Activated naive CD8-positive, alpha-beta T cell treated with anti-CD3 and anti-CD28 coated beads for 36 hours (primary cell): ENCODE measurements at regions not wholly inside any gene's neighbourhood (a gene's known extent, or its start where the extent isn't known, plus 50 kb on each side); places are given as distances from the start of the nearest gene placed in this dataset.
"Not testable (repeated sequence)": the region's sequence is repeated elsewhere in the genome, so short reads cannot be mapped to it uniquely, and the experiment has no call there.

Source experiments
- DNase-seq: peaks from one replicate; pipeline ENCODE4 v3.0.0; 2021
- H3K27ac Mint-ChIP-seq: one replicate; pipeline ENCODE4 v1.8.0; 2022; ENCODE audit warnings: mild to moderate bottlenecking, moderate library complexity, mixed read lengths
- H3K27me3 Mint-ChIP-seq: one replicate; pipeline ENCODE4 v1.8.0; 2022; ENCODE audit warnings: mild to moderate bottlenecking, mixed read lengths
- H3K36me3 Mint-ChIP-seq: one replicate; pipeline ENCODE4 v1.8.0; 2021; ENCODE audit warnings: mild to moderate bottlenecking, mixed read lengths
- H3K4me1 Mint-ChIP-seq: one replicate; pipeline ENCODE4 v1.8.0; 2021; ENCODE audit warnings: mixed read lengths
- H3K4me3 Mint-ChIP-seq: one replicate; pipeline ENCODE4 v1.8.0; 2022; ENCODE audit warnings: mild to moderate bottlenecking, moderate library complexity, mixed read lengths
- H3K9me3 Mint-ChIP-seq: one replicate; pipeline ENCODE4 v1.8.0; 2022; ENCODE audit warnings: mixed read lengths

DNA sequence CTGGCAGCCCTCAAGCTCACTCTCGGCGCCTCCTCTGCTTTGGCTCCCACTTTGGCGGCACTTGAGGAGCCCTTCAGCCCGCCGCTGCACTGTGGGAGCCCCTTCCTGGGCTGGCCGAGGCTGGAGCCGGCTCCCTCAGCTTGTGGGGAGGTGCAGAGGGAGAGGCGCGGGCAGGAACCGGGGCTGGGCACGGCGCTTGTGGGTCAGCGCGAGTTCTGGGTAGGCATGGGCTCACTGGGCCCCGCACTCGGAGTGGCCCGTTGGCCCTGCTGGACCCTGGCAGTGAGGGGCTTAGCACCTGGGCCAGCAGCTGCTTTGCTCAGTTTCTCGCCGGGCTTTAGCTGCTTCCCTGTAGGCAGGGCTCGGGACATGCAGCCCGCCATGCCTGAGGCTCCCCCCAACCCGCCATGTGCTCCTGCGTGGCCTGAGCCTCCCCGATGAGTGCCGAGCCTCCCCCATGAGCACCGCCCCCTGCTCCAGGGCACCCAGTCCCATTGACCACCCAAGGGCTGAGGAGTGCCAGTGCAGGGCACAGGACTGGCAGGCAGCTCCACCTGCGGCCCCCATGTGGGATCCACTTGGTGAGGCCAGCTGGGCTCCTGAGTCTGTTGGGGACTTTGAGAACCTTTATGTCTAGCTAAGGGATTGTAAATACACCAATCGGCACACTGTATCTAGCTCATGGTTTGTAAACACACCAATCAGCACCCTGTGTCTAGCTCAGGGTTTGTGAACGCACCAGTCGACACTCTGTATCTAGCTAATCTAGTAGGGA is 101.5 kb upstream of the DRD5 start:
- H3K9me3 Mint-ChIP-seq: no peaks in the 10 kb centered on the region
- DNase-seq: no peak
- H3K27ac Mint-ChIP-seq: no peak overlapping the region
- H3K4me1 Mint-ChIP-seq: no peaks in the 10 kb centered on the region
- no peak overlapping the region for H3K4me3 Mint-ChIP-seq
- H3K27me3 Mint-ChIP-seq: no peaks in the 10 kb centered on the region
- H3K36me3 Mint-ChIP-seq: no peaks in the 10 kb centered on the region

DNA sequence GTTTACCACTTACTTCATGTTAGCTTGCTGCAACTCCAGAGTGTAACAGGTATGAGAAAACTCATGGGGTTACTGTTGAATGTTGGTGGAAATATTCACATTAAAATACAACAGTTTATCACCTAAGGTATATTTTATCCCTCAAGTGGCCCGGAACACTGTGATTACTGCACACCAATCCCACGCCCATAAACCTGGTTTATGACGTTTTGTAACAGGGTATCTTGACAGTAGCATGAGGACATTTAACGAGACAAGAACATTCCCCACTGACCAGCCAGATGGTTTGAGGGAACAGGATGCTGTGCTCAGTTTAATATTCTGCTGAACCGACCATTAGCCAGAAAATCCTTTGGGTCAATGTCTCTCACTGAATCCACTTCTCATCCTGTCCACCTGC is 98.3 kb upstream of the DRD5 start:
- not testable (repeated sequence) for H3K4me1 Mint-ChIP-seq, H3K27ac Mint-ChIP-seq, H3K9me3 Mint-ChIP-seq, H3K36me3 Mint-ChIP-seq, H3K27me3 Mint-ChIP-seq, DNase-seq, H3K4me3 Mint-ChIP-seq

DNA sequence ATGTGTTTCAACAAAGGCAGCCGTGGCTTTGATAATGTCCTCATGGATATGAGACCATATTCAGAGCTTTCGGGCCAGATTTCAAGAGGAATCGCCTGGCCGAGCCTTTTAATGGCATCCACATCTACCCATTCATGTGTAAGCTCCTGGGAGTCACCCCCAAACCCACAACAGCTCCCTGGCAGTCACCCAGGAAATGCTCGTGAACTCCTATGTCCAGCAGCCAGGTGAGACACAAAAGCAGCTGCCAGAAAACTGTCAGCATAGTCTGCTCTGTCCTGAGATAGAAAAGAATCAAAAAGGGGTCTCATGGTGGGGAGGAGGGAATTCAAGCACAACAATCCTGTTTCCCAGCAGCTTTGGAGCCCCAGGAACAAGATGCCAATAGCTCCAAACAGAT is 96.4 kb upstream of the DRD5 start:
- H3K27me3 Mint-ChIP-seq, H3K36me3 Mint-ChIP-seq, H3K27ac Mint-ChIP-seq: not testable (repeated sequence)

DNA sequence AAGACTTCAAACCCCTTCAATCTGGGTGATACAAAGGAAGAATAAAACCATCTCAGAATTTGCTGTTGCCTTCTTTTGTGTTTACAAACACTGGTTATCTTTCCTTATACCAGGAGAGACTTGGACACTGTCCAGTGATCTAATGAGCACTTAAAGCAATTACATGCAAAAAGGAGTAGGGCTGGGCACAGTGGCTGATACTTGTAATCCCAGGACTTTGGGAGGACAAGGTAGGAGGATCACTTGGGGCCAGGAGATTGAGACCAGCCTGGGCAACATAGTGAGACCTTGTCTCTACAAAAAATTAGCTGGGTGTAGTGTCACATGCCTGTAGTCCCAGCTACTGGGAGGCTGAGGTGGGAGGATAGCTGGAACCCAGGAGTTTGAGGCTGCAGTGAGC is 95.7 kb upstream of the DRD5 start:
- no peaks in the 10 kb centered on the region for H3K27me3 Mint-ChIP-seq
- no peak for DNase-seq
- no peak overlapping the region for H3K4me3 Mint-ChIP-seq
- H3K9me3 Mint-ChIP-seq: no peaks in the 10 kb centered on the region
- H3K27ac Mint-ChIP-seq: no peak overlapping the region
- no peaks in the 10 kb centered on the region for H3K36me3 Mint-ChIP-seq
- no peaks in the 10 kb centered on the region for H3K4me1 Mint-ChIP-seq

More for the DNA sequence above, 96.4 kb upstream of the DRD5 start:
- not testable (repeated sequence) for H3K9me3 Mint-ChIP-seq, H3K4me1 Mint-ChIP-seq, H3K4me3 Mint-ChIP-seq, DNase-seq

DNA sequence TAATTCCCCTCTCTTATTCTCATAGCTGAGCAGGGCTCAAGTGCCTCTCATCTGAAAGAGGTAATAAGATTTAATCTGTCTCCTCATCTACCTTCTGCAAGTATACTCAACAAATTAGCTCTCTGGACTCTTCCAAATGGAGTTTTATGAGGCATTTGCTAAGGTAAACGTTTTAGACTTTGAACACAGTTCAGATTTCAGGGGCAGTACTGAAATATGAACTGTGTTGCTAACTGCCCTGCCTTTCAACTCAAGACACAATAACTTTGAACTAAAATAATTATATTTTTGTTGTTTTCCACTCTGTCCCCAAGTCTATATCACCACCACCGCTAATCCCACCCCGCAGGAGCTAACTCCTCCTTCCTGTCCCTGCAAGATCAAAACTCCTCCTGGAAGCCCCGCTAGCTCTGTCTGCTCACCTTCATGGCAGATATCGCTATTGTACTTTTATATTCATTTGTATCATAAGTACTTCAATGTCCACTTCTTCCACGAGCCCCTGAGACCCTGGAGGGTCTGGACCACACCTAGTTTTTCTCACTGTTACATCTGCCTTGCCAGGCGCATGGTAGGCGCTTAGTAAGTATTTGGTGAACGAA is 90.7 kb upstream of the DRD5 start:
- H3K9me3 Mint-ChIP-seq, H3K27ac Mint-ChIP-seq: not testable (repeated sequence)

DNA sequence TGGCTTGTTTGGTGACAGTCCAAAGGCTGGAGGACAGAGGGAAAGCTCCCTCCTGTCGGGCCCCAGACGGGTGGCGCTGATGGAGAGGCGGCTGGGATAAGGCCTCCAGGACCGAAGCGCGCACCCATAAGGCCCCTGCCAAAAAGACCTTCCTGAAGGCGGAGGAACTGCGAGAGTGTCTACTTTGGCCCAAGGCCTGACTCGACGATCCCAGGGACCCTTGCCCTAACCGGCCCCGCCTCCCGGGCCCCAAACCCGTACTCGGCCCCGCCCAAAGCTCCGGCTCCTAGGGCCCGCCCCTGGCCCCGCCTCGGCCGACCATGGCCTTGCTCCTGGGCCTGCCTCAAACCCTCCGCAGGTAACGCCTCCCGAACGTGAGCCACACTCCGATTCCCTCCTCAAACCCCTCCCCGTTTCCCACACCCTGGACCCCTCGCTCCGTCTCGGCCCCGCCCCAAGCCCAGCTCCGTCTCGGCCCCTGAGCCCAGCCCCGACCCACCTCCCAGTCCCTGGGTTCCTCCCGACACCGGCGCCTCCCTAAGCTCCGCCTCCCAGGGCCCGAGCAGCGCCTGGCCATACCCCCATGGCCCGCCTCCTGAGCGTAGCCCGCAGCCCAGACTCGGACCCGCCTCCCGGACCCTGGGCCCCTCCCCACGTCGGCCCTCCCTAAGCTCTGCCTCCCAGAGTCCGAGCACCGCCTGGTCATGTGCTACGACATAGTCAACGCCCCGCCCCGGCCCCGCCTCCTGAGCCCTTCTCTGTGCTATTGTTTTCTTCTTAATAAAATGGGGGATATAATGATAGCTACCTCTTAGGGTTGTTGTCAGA is 90.0 kb upstream of the DRD5 start:
- H3K27me3 Mint-ChIP-seq: no peaks in the 10 kb centered on the region
- no peaks in the 10 kb centered on the region for H3K36me3 Mint-ChIP-seq
- H3K27ac Mint-ChIP-seq: peak overlapping the region; percentile 80
- peak; percentile 91 for DNase-seq
- H3K9me3 Mint-ChIP-seq: no peaks in the 10 kb centered on the region
- H3K4me3 Mint-ChIP-seq: peak overlapping the region; percentile 79
- peaks cover 17% of the 10 kb centered on the region for H3K4me1 Mint-ChIP-seq

More for the DNA sequence above, 90.7 kb upstream of the DRD5 start:
- H3K27me3 Mint-ChIP-seq, DNase-seq, H3K36me3 Mint-ChIP-seq: not testable (repeated sequence)
- H3K4me1 Mint-ChIP-seq: peaks cover 17% of the 10 kb centered on the region
- H3K4me3 Mint-ChIP-seq: peak overlapping the region; percentile 79

DNA sequence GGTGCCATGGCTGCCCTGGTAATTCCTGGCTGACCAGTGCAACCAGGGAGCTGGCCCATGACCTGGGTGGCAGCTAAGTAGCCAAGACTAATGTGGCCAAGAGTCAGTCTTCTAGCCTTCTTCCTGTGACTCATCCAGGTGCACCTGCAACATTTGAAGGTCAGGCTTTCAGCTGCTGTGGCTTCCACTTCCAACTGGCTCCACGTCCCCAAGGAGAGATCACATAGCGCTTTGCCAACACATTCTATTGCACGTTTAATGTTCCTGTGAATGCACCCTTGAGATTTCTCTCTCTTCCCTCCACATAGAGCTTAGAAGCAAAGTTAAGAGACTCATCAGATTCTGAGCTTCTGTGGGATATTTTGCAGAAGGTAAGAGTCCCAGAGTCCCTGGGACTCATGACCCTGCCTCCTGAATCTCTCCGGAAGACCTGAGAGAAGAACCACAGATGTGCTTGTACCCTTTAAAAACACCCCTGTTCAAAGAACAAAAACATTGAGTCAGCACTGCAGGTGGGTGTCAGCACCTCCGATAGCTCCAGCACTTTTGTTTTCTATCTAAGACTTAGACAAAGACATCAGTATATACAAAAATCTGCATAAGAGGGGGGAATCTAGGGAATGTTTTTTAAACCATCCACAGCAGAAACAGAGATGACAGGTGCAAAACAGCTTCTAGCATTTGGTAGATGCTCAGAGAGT is 88.5 kb upstream of the DRD5 start:
- DNase-seq, H3K9me3 Mint-ChIP-seq, H3K36me3 Mint-ChIP-seq, H3K4me3 Mint-ChIP-seq, H3K27me3 Mint-ChIP-seq: not testable (repeated sequence)
- Mint-ChIP-seq H3K27ac (peak overlapping the region; percentile 10), H3K4me1 (peaks cover 17% of the 10 kb centered on the region)

DNA sequence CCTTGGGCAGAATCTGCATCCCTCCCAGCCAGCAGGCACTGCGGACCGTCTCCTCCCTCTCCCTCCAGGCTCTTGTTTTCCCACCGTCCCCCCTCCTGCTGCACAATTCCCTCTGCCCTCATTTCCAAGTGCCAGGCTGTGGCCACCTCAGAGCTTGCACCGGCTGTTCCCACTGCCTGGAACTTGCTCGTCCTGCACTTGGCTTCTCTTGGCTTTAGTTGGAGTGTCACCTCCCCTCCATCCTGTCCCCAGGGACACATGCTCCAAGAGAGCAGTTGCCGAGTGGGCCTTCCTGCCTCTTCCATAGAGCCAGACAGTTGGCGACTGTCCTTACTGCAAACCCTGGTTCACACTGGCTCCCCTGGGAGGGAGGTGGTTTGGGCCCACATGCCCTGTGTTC is 87.0 kb upstream of the DRD5 start:
- not testable (repeated sequence) for H3K9me3 Mint-ChIP-seq, H3K27me3 Mint-ChIP-seq

DNA sequence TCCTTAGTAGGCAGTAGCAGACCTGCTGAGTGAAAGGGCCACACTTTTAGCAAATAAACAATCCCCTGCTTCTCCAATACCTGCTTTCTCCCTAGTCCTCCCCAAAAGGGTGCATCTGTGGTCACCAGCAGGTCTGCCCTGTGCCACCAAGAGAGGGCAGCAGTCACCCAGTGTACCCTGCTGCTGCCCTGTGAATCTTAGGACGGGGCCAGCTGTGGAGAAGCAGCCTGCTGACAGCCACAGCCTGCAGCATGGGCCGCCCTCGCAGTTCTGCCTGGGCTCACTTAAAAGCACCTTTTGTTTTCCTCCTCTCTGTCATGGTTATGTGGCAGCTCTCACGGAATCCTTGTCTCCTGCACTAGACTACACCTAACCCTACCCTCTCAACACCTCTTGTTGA is 85.4 kb upstream of the DRD5 start:
- not testable (repeated sequence) for H3K27ac Mint-ChIP-seq, H3K4me3 Mint-ChIP-seq, H3K9me3 Mint-ChIP-seq, H3K27me3 Mint-ChIP-seq, H3K36me3 Mint-ChIP-seq
- peaks cover 17% of the 10 kb centered on the region for H3K4me1 Mint-ChIP-seq
- peak; percentile 14 for DNase-seq

More for the DNA sequence above, 87.0 kb upstream of the DRD5 start:
- not testable (repeated sequence) for DNase-seq, H3K4me3 Mint-ChIP-seq, H3K27ac Mint-ChIP-seq, H3K36me3 Mint-ChIP-seq
- H3K4me1 Mint-ChIP-seq: peaks cover 17% of the 10 kb centered on the region

DNA sequence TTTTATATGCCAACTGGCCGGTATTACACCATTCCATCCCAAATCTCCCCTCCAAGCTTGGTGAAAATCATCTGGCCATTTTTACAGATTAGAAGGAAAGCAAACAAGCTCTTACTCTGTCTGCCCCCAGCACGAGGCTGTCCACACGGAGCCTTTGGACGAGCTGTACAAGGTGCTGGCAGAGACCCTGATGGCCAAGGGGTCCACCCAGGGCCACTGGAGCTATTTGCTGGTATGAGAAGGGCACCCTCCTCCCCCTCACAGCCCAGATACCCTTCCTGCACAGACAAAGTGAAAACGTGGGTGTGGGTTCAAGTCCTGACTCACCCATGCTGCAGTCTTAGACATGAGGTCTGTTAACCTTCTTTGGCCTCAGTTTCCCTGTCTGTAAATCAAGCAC is 84.9 kb upstream of the DRD5 start:
- not testable (repeated sequence) for H3K9me3 Mint-ChIP-seq, H3K27ac Mint-ChIP-seq, H3K4me3 Mint-ChIP-seq, DNase-seq, H3K36me3 Mint-ChIP-seq, H3K27me3 Mint-ChIP-seq
- H3K4me1 Mint-ChIP-seq: peaks cover 17% of the 10 kb centered on the region

DNA sequence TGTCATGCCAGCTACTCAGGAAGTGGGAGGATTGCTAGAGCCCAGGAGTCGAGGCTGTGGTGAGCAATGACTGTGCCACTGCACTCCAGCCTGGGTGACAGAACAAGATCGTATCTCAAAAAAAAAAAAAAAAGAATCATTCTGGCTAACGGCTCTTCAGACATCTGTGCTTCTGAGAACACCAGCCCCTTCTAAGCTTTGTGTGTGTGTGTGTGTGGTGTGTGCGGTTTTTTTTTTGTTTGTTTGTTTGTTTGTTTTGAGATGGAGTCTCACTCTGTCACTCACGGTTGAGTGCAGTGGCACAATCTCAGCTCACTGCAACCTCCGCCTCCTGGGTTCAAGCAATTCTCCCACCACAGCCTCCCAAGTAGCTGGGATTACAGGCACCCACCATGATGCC is 79.4 kb upstream of the DRD5 start:
- H3K9me3 Mint-ChIP-seq, H3K4me1 Mint-ChIP-seq, DNase-seq, H3K36me3 Mint-ChIP-seq, H3K27me3 Mint-ChIP-seq, H3K4me3 Mint-ChIP-seq, H3K27ac Mint-ChIP-seq: not testable (repeated sequence)

DNA sequence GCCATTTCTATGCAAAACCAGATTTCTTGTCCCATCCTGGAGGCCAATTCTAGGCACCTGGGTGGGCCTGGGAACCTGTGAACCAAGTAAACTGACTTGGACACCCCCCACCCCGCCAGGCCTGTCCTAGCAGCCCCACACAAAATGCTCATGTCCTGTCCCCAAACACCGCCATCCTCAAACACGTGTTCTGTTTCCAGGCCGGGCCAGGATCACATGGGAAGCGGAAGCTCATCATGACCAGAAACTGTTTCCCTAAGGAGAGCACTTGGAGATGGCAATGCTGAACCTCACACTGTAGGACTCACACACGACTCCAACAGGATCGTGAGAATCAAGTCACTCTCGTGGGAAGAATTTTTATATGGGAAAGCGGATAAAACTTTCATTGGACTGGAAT is 78.7 kb upstream of the DRD5 start:
- H3K27ac Mint-ChIP-seq, H3K4me1 Mint-ChIP-seq, DNase-seq, H3K9me3 Mint-ChIP-seq, H3K36me3 Mint-ChIP-seq, H3K27me3 Mint-ChIP-seq, H3K4me3 Mint-ChIP-seq: not testable (repeated sequence)

DNA sequence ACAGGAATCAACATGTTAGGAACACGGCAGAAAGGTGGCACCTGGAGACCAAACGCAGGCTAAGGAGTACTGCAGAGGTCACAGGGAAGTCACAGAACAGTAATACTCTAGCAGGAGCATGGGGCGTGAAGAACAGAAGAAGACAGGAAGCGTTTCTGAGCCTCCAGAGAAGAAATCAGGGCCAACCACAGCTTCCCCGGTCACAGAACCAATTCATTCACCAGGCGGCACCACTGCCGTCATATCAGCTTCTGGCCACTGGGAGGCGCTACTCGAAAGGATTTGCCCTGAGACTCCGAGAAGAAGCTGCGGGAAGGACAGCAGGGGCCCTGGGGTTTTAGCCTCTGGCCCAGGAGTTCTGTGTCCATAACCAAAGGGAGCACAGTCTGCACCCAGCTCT is 78.0 kb upstream of the DRD5 start:
- H3K4me3 Mint-ChIP-seq: no peak overlapping the region
- no peaks in the 10 kb centered on the region for H3K36me3 Mint-ChIP-seq
- H3K9me3 Mint-ChIP-seq: no peaks in the 10 kb centered on the region
- H3K27ac Mint-ChIP-seq: no peak overlapping the region
- no peaks in the 10 kb centered on the region for H3K27me3 Mint-ChIP-seq
- peaks cover 4% of the 10 kb centered on the region for H3K4me1 Mint-ChIP-seq
- DNase-seq: peak; percentile 73

DNA sequence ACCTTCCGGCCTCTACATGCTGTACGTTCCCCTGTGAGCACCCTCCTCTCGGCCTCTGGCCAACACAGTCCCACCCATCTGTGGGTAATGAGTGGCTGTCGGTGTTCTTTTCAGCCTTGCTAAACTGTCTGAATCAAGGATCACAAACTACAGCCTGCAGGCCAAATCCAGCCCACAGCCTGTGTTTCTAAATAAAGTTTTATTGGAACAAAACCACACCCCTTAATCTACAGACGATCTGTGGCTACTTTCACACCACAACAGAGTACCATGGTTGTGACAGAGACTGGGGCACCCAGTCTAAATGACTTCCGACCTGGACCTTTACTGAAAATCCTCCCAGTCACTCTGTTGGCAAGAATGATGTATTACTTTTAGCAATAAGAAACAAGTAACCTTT is 77.3 kb upstream of the DRD5 start:
- not testable (repeated sequence) for H3K27me3 Mint-ChIP-seq, H3K4me3 Mint-ChIP-seq, DNase-seq, H3K9me3 Mint-ChIP-seq, H3K27ac Mint-ChIP-seq, H3K36me3 Mint-ChIP-seq, H3K4me1 Mint-ChIP-seq
